GOT3 (cell line): ENCODE measurements at regions not wholly inside any gene's neighbourhood (a gene's known extent, or its start where the extent isn't known, plus 50 kb on each side); places are given as distances from the start of the nearest gene placed in this dataset.

ENCODE experiments used
- DNase-seq: peaks from one replicate; lab custom pipeline; 2025; ENCODE audit warnings: mixed read lengths; lab: John Stamatoyannopoulos, UW

DNA sequence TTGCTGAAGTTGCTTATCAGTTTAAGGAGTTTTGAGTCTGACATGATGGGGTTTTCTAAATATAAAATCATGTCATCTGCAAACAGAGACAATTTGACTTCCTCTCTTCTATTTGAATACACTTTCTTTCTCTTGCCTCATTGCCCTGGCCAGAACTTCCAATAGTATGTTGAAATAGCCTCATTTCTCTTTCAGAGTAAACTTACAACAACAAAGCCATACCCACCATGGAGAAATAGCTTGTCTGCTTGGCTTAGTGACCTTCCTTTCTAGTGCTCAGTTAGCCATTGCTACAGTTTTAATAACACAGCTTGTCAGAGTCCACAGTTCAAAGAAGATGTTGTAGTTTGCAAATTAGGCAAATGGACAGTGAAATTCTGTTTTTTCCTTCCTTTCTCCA is 228.0 kb downstream of the ETAA1 start:
- no peak for DNase-seq

DNA sequence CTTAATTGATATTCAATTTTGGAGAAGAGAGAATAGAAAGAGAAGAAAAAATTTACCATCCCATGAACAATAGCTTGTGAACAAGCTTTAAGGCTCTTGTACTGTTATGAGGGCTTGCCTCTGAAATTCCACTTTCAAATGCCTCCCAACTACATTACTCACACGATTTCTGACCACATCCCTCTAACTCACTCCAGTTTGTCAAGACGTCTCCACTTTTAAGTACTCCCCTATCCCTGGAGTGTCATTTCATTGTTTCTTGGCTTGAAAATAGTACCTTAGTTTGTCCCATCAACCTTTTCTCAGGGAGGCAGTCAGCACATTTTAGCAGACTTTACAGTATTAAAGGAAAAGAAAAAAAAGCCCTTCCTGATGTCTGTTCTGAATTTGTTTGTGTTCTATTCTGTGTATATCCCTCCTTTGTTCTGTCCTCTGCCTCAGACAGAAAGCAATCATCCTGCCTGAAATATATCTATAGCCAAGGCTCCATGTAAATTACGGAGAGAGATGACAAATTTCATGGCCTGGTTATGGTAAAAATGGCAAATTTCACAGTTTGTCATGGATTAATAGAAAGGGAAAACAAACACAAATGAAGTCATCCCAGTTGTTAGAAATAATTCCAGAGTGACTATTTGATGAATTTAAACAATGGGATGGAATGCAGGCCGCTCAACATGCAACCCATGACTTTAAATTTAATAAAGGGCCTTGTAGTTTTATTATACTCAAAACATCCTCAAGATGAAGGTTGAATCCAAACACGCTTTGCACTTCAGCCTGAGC is 228.8 kb downstream of the ETAA1 start:
- no peak for DNase-seq

GRCh38 chr2:67626656-67627055 is 229.5 kb downstream of the ETAA1 start:
- no peak for DNase-seq

GRCh38 chr2:67627456-67628207 is 230.5 kb downstream of the ETAA1 start:
- DNase-seq, result no peak

GRCh38 chr2:67628892-67629291 is 231.8 kb downstream of the ETAA1 start:
- no peak for DNase-seq

- no peak for DNase-seq
Observed at GRCh38 chr2:67631483-67631882, 234.3 kb downstream of the ETAA1 start.

DNA sequence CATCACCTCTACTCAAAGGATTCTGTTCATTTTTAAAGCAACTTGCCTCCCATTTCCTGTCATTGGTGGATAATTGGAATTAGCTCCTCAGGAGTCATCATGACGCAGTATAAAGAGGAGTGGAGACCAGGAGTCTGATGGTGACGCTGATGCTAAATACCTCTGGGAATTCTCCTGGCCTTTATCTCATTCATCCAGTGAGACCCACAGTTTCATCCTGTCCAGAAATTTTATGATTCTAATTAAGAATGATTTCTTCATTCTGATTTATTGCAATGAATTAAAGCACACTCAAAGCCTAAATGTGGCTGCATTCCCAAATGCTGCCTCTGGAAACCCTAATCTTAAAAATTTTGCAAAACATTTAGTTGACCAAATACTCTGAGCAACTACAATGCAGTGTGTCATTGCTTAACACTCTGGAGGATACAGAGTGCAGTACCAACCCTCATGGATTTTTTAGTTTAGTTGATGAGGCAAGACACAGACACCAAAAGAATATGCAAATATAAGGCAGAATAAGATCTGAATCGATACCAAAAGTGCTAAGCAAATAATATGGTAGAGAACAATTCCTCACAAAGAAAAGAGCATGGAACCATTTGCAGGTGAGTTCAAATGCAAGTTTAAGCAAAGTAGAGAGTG is 236.2 kb downstream of the ETAA1 start:
- DNase-seq, result no peak

- DNase-seq, result no peak
Observed at GRCh38 chr2:67638146-67638545, 241.0 kb downstream of the ETAA1 start.

DNA sequence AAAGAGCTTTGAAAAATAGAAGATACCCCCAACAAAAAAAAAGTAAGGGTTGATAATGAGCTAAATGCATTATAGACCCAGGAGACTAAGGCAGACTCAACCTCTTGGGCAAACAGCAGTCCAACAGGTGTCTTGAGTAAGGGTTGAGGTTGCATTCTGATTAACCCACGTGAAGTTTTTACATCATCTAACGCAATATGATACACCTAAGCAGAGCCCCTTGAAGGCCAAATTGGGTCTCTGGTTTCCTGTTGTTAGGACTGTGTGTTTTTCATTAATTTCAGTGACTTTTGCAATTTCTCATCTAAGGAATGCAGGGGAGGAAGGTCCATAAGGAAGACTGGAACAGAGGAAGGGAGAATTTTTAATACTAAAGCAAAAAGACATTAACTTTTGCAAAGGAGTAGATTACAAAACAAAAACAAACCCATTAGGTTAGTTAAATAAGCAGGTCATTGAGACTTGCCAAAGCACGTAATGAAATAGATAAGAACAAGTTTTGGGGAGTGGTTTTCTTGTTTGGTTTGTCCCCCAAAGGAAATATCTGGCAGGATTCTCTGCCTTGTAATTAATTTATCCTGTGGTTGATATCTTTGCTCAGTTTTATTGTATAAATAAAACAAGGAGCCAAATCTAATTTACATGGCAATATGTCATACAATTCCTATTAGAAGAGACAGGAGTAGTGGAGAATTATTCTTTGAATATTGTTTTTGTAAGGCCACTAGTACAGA is 244.3 kb downstream of the ETAA1 start:
- no peak for DNase-seq

DNA sequence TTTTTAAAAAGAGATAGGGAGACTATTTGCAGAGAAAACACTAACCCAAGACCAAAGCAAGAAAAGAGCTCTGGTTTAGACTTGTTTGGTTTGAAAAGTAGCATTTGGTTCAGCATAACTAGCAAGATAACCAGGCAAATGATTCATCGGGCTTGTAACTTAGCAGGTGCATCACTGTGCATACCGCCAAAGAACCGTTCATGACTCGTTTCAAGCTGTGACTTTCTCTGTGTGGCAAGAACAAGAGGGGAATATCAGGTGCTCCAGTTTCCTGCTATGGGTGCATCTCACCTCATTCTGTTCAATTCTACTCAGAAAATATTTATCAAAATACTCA is 244.9 kb downstream of the ETAA1 start:
- no peak for DNase-seq

DNA sequence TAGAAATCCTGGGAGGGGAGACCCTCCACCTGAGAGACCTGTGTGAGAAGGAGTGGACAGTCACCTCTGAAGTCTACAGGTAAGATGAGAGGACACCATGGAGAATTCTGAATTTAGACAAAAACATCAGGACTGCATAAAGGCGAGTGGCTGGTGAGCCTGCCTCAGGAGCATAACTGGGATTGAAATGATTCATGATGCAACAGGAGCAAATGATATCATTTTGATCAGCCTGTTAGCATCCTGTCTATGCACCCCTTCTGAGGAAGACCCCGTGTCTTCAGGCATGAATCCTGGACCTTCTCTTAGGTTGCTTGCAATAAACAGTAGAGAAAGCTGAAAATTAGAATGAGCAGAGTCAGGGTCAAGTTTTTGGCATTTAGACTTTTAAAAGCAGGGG is 245.8 kb downstream of the ETAA1 start:
- DNase-seq, result no peak

DNA sequence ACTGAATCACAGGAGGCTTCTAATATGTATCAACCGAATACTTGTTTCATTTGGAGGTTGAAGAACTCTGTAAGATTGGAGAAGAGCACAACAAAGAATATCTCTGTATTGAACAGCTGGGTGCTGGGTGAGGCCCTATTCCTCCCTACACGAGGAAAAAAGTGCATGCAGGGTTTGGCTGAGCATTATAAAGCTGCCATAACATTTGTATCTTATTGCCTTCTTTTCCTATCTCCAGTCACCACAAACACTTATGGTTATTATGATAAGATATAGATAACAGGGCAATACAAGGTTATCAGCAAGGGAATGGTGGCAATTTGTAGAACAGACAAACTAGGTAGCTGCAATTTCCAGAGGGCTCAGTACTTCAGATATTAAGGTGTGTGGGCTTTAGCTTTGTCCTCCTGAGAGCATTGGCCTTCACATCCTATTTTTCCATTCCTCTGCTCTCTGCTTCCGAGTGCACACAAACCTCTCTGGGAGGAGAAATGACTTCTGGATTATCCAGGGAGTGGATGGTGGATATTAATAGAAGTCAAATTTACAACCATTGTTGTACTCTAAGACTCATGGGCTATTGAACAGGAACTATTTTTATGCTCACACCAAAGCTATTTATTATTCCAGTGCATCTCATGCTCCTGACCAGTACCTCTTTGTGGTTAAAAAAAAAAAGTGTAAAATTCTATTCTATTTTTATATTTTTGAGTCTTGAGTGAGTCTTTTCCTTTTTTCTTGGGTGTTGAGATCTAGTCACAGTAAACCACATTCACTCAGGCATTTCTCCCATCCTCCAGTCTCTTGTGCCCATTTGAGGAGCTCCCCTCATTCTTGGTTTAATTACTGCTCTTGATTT is 248.4 kb downstream of the ETAA1 start:
- no peak for DNase-seq

DNA sequence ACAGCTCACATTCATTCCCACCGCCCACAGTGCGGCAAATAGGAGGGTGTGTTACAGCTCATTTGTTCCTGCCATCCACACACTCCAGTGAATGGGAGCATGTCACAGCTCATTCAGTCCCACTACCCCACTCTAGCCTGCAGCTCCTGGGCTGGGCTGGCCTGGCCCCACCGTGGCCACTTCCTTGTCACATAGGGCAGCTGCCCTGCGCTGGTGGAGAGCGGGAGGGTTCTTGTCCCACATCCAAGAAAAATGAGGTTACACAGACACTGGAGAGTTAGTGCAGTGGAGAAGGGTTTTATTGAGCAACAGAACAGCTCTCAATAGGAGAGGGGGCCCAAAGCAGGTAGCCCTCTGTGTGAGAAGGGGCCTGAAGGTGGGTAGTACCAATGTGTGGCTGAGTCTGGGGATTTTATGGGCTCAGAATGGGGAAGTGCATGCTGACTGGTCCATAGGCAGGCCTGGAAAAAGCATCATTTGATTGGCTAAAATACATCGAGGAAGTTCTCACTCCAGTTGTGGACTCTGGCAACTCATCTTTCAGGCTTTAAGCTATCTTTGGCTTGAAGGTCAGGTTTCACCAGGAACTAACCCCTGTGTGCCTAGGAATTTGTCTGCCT is 249.7 kb downstream of the ETAA1 start:
- no peak for DNase-seq

DNA sequence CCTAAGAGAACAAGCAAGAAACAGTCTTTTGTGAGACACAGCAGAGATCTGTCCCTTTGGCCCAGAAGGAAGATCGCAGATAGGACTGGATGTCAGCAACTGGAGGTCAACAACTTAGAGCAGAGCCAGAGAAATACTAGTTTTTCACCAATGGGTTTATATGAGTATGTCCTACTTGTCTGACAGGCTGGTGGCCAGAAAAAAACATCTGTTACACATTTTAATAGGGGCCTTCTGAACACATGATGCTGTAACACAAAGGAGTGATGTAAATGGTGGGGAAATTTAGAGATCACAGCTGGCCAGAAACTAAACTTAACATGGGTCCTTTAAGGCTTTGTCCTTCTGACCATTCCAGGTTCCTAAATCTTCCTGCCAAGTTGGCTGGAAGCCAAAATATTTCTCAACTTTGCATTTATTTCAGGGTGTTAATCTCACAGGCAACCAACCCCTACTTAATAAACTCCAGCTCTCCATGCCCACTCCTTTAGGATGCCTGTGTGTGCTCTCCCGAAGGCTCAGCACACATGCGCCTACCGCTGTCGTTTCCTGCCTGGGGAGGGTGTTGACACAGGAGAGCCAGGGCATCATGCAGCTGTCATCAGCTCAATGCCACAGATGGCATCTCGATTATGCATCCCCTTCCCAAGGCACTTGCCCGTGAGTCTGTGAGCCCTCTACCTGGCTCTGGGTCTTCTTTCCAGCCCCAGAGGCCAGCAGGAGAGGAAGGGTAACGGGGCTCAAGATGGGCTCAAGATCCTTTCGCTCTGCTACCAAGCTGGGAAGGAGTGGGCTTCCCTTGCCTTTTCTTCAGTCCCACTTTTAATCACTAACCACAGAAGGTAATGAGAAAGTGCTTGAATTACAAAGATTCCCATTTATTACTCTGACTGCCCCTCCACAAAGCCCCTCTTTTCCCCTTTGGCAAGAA is 252.5 kb downstream of the ETAA1 start:
- no peak for DNase-seq

DNA sequence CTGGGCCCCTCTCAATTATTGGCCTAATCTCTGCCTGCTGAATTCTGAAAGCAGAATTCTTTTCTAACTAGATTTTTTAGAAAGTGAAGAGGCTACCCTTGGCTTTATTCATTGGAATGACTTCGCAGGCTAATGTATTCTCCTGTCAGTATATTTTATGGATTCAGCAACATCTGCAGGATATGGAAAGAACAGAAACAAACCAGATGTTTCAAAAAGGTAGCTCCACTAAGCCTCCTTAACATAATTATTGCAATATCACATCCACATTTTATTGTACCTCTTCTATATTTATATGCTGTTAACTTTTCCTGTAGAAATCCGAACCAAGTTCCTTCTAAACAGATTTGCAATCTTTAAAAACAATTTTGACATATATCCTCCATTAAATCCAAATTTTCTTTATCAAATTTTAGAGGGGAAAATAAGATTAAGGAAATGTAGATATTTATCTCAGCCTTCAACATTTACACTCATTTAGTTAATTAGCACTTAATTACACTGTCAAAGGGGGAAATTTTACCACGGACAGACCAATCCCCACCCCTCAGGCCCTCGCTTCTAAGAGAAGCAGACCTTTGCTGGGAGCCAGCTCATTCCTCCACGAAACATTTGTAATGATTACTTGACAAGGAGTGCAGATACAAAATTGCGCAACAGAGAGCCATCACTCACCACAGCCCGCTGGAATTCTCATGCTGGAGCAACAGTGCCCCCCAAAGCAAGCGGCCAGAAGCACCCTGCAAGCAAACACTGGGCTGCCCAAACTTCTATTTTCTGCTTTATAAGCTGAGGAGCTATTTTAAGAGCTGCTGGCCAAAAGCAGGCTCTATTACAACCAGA is 253.4 kb downstream of the ETAA1 start:
- peak; percentile 19 for DNase-seq

DNA sequence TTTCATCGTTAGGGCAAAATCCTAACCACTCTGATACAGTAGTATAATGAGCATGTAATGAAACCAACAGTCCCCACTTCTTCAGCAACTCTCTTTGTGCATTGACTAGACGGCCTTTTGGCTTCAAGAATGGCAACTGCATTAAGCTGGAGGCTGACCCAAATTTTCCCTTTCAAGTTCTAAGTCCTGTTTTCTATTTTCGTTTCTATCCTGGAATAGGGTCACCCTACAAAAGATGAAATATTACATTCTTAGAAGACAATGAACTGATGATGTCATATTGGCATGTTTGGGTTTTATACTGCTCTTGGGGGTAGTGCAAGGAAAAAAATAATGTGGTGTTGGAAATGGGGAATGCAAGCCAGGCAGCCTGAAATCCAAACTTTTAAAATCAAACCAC is 254.4 kb downstream of the ETAA1 start:
- no peak for DNase-seq

GRCh38 chr2:67652679-67653078 is 255.5 kb downstream of the ETAA1 start:
- DNase-seq, result no peak

- no peak for DNase-seq
Observed at GRCh38 chr2:67656875-67657274, 259.7 kb downstream of the ETAA1 start.

- no peak for DNase-seq
Observed at GRCh38 chr2:67658820-67659219, 261.7 kb downstream of the ETAA1 start.
